GM18858 (cell line): ENCODE measurements at regions not wholly inside any gene's neighbourhood (a gene's known extent, or its start where the extent isn't known, plus 50 kb on each side); places are given as distances from the start of the nearest gene placed in this dataset.
A peak's percentile ranks its signal among the peaks of the same experiment; 100 is the strongest.
"Not testable (repeated sequence)": the region's sequence is repeated elsewhere in the genome, so short reads cannot be mapped to it uniquely, and the experiment has no call there.

ENCODE experiments used
- ATAC-seq: cut with Tn5 transposase; IDR thresholded peaks from one replicate; pipeline ENCODE4 v1.9.1; 2021; ENCODE audit not compliant: unreplicated experiment

DNA sequence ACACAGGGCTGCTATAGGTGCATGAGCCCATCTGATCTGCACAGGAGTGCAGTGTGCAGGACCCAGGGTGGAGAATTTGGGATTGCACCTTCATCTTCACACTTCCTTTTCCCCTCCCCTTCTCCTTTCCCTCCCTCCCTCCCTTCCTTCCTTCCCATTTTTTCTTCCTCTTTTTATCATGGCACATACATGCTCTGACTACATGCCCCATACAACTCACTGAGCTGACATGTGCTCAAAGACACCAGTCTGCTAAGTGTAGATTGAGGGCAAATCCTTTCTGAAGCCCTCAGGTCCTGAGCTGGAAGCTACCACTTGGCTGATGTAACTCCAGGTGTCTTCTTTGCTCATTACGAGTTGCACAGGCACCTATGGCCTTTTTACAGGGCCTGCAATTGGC lies 365.3 kb upstream of the ZNF32 start:
- ATAC-seq, result no peak

DNA sequence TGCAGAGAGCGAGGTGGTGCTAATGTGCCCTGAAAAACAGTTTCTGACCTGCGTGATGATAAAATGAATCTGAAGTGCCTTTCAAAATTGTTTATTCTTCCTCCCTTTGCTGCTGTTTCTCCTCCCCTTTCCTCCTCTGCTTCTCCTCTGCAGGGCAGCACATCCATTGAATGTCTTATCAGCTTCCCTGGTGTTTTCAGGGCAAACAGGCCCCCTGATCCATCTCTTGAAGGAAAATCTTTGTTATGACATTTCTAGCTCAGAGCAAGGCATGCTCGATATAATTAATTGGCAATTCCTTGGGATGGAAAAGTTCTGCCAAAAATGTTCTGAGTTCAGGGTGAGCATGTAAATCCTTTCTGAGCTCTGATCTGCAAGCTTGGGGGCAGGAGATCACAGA lies 364.2 kb upstream of the ZNF32 start:
- no peak for ATAC-seq

GRCh38 chr10:44011603-44011981 lies 362.9 kb upstream of the ZNF32 start:
- no peak for ATAC-seq

GRCh38 chr10:44010873-44011602 lies 362.4 kb upstream of the ZNF32 start:
- ATAC-seq, result peak; percentile 91

DNA sequence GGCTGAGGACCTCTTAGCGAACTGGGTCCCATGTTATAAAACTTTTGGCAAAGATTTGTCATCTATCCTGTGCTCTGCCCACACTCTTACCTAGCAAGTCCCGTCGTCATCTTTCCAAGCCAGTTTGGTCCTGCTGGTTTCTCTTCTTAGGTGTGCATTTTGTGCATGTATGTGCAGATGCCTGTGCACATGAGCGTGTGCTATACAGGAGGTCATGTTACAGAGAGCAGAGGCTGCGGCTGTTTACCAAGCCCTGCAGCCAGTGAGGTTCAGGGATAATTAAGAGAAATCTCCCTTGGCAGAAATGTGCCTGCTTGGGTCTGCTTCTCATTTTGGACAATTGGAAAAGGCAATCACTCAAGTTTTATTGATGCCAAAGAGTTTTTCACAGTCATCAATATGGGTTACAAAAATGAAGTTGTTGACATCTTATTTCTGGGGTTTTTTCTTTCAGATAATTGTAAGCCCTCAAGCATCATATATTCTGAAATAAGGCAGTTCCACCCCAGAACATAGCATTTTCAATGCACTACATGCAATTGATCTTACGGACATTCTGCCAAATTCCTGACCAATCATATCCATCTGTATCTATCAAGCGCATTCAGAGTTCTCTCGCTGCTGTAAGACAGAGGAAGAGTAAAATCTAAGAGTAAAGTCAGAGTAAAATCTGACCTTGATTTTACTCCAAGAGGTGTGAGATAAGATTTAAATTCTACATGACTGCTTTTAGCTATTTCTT lies 361.4 kb upstream of the ZNF32 start:
- ATAC-seq, result no peak

DNA sequence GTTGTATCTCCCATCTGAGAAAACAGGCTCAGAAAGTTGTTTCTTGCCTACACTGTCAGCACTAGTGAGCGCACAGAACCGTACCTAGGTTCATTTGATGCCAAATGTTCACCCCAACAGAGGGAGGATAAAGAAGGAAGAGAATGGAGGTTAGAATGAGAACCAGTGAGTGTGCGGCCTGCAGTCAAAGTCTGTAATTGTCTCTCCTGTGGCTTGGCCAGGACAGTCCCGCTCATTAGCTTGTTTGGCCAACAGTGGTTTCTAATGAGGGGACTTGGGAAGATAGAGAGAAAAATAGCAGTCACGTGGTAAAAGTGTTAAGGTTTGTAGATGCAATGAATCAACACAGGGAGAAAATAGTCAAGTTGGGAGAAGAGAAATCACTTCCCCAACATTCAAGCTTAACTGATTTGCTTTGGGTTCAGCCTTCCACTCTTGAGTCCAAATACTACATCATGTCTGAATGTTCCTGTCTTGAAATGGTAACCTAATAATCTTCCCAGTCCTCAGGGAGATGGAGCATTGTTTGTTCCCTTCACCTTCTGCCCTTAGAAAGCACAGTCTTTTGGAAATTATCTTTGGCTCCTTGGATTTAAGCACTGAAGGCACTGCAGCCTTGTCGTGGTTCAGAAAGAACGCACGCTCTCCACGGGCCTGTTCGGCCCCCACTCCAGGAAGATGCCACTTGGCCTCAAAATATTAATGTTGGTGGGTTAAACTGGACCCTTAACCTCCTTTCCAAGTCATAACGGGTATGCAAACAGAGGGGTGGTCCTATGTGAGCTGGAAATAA lies 360.4 kb upstream of the ZNF32 start:
- no peak for ATAC-seq

DNA sequence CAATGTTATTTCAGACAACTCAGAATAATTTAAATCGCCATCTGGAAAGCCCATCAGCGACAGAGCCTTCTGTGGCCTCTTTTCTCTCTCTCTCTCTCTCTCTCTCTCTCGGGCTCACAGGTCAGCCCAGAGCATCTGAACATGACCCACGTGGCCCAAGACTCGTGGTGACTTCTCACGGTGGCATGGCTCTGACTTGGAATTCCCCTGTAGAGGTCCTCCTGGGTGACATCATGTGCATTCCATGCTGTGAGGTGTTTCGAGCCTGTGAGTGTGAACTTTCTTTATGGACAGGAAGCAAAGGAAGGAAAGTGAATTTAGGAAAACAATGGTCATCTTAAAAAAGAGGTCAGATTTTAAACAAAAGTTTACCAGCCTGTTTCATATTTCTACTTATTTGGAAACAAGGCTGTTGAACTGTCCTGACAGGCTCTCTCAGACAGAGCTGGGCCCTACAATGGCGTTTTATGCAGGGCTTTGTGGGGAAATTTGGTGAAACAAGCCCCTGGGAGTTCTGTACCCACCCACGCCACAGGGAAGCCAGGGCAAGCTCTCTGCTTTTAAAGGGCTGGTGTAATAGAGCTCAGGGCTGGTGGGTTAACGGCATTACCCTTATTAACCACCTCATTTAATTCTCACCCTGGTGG lies 359.7 kb upstream of the ZNF32 start:
- peak; percentile 45 for ATAC-seq

DNA sequence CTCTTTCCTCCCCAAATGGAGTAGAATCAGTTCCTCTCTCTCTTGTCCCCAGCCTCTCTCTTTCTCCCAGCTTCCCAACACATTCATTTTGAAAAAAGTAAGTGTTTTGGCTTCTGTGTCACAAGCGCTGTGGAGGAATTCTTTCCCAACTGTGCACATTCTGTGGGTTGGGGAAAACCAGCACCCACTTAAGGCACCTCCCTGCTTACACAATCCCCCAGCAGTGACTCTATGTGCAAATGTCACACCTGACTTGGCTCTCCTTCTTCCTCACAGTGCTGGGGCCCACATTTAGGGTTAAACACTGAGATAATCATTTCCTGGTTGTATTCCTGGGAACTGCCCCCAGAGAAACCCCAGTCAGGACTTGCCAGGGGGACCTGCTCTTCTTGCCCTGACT lies 358.1 kb upstream of the ZNF32 start:
- ATAC-seq, result no peak

GRCh38 chr10:44005788-44006099 lies 357.1 kb upstream of the ZNF32 start:
- ATAC-seq, result no peak

GRCh38 chr10:44004913-44005787 lies 356.5 kb upstream of the ZNF32 start:
- no peak for ATAC-seq

- ATAC-seq, result no peak
These were observed 349.5 kb upstream of the ZNF32 start for GRCh38 chr10:43998021-43998809.

- ATAC-seq, result no peak
These were observed 348.6 kb upstream of the ZNF32 start for GRCh38 chr10:43997330-43997729.

DNA sequence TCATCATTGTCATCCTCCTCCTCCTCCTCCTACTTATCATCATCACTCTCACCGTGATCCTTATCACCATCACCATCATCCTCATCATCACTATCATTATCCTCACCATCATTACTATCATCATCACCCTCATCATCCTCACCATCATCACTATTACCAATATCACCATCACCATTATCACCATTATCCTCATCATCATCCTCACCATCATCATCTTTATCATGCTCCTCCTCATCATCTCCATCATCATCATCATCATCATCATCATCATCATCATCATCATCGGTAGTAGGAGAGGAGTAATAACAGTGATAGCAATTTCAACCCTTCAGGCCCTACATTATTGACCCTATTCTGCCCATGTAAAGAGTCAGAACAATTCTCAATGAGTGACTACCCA lies 345.9 kb upstream of the ZNF32 start:
- no peak for ATAC-seq

DNA sequence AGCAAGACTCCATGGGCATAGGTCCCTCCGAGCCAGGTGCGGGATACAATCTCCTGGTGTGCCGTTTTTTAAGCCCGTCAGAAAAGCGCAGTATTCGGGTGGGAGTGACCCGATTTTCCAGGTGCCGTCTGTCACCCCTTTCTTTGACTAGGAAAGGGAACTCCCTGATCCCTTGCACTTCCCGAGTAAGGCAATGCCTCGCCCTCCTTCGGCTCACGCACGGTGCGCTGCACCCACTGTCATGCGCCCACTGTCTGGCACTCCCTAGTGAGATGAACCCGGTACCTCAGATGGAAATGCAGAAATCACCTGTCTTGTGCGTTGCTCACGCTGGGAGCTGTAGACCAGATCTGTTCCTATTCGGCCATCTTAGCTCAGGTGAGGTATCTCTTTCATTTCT lies 344.1 kb upstream of the ZNF32 start:
- not testable (repeated sequence) for ATAC-seq

GRCh38 chr10:43986374-43986773 lies 337.7 kb upstream of the ZNF32 start:
- ATAC-seq, result no peak

- ATAC-seq, result no peak
These were observed 337.3 kb upstream of the ZNF32 start for GRCh38 chr10:43985941-43986340.

DNA sequence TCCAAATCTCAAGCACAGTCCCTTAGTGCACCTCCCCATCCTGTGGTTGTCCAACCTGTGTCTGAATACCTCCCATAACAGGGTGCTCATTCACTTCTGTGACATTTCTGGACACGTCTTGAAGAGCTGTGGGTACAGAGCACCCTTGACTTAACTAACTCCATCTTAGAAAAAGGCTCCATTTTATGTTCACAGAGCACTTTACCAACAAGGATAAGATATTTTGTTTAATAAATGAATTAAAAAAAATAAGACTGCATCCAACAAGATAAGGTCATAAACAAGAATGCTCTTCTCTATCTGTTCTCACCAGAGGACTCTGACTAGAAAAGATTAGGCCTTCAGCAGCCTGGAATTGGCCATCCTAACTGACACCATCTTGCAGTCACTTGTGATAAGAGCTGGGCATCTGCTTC lies 335.2 kb upstream of the ZNF32 start:
- ATAC-seq, result no peak

- ATAC-seq, result no peak
These were observed 334.7 kb upstream of the ZNF32 start for GRCh38 chr10:43983405-43983804.

- ATAC-seq, result no peak
These were observed 333.6 kb upstream of the ZNF32 start for GRCh38 chr10:43982250-43982649.

GRCh38 chr10:43981696-43982095 lies 333.0 kb upstream of the ZNF32 start:
- ATAC-seq, result no peak
